ENCODE measurements at regions not wholly inside any gene's neighbourhood (a gene's known extent, or its start where the extent isn't known, plus 50 kb on each side); places are given as distances from the start of the nearest gene placed in this dataset.

DNA sequence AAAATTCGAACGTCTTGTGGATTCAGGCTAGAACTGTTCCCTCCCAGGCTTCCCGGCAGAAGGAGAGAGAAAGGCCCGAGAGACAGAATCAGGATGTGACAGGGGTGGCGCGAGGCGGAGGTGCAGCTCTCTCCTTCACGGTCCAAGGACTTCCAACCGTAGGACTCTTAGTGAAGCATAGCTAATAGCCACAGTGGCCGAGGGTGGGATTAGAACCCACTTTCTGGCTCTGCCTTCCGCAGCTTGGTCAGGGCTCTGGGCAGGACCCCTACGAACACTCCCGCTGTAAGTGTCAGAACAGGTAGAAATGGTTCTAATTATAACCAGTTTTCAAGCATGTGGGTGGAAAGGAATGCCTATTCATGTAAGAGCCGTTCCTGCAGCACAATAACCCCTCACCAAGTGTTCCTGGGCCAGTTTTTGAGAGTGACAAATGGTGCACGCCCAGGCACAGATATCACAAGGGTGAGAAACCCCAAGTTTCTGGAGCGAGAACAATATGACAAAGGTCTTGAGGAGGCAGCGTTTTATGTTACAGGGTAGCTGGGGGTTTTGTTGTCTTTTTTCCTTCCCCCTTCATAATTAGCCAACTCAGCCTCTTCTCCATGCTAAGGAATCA, 86.4 kb downstream of the SYF2 start:
- Histone ChIP-seq H3K4me2 (ENCODE audit: low read depth, low read length) (no peak overlapping the region), H3K27ac (ENCODE audit: low read length) (no peak overlapping the region), H3K4me3 (ENCODE audit: low read length) (no peak overlapping the region), H3K79me2 (ENCODE audit: low read length) (no peaks in the 10 kb centered on the region), H3K36me3 (replicated peaks; ENCODE audit: insufficient read depth, low read length) (no peaks in the 10 kb centered on the region), H3K9me2 (replicated peaks; ENCODE audit: insufficient read depth, low read length) (no peaks in the 10 kb centered on the region), H2AFZ (ENCODE audit: low read length) (no peak overlapping the region), H3K9me3 (replicated peaks; ENCODE audit: insufficient read depth, low read length) (no peaks in the 10 kb centered on the region), H3K9ac (ENCODE audit: low read length) (no peak overlapping the region), H3F3A (ENCODE audit: insufficient read depth, low read length) (no peaks in the 10 kb centered on the region), H3K27me3 (replicated peaks; ENCODE audit: insufficient read depth, low read length) (no peaks in the 10 kb centered on the region), H3K4me1 (ENCODE audit: low read length) (no peaks in the 10 kb centered on the region), H4K20me1 (ENCODE audit: insufficient read depth, low read length) (no peaks in the 10 kb centered on the region)
- TF ChIP-seq EZH2phosphoT487 (IDR thresholded peaks at IDR 0.05; ENCODE audit: low read length) (no peak), EZH2 (optimal IDR thresholded peaks at IDR 0.05; ENCODE audit: low read depth, low read length) (no peak)
- TF ChIP-seq, protein P1, sequence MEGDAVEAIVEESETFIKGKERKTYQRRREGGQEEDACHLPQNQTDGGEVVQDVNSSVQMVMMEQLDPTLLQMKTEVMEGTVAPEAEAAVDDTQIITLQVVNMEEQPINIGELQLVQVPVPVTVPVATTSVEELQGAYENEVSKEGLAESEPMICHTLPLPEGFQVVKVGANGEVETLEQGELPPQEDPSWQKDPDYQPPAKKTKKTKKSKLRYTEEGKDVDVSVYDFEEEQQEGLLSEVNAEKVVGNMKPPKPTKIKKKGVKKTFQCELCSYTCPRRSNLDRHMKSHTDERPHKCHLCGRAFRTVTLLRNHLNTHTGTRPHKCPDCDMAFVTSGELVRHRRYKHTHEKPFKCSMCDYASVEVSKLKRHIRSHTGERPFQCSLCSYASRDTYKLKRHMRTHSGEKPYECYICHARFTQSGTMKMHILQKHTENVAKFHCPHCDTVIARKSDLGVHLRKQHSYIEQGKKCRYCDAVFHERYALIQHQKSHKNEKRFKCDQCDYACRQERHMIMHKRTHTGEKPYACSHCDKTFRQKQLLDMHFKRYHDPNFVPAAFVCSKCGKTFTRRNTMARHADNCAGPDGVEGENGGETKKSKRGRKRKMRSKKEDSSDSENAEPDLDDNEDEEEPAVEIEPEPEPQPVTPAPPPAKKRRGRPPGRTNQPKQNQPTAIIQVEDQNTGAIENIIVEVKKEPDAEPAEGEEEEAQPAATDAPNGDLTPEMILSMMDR (IDR thresholded peaks at IDR 0.05; ENCODE audit: low read length), result no peak
- DNase-seq, result no peak

DNA sequence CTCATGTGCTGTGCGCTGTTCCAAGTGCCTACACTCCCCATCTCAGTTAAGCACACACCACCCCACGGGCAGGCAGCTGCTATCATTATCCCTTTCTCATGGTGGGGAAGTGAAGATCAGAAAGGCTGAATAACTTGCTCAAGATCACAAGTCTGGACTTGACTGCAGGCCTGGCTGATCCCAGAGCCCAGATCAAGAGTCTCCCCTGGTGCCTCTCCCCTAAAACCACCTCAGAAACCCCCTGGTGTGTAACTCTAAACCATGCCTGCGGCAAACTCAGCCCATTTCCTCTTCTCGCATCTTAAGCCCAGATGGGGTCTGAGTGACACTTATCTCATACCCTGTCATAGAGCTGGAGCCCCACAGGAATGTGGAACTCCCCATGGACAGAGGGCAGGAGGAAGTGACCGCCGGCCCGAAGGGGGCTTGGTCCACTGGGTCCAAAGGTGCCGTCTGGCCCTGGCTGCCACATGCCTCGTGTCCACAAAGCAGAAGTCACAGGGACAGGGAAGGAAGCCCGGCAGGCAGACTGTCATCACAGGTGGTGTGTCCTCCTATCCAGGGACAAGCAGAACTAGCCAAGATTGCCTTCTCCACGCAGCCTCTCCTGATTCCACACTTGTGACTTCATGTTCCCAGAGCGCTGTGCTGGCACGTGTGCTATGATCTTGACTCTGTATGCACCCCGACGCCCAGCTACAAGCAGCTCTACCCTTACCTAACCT, 92.1 kb downstream of the SYF2 start:
- Histone ChIP-seq H3K9ac (ENCODE audit: low read length) (no peak overlapping the region), H3K9me3 (replicated peaks; ENCODE audit: insufficient read depth, low read length) (no peaks in the 10 kb centered on the region), H3K27ac (ENCODE audit: low read length) (no peak overlapping the region), H4K20me1 (ENCODE audit: insufficient read depth, low read length) (no peaks in the 10 kb centered on the region), H3K4me2 (ENCODE audit: low read depth, low read length) (no peak overlapping the region), H3K4me3 (ENCODE audit: low read length) (no peak overlapping the region), H3F3A (ENCODE audit: insufficient read depth, low read length) (no peaks in the 10 kb centered on the region), H3K4me1 (ENCODE audit: low read length) (no peaks in the 10 kb centered on the region), H3K79me2 (ENCODE audit: low read length) (no peaks in the 10 kb centered on the region), H2AFZ (ENCODE audit: low read length) (no peak overlapping the region), H3K9me2 (replicated peaks; ENCODE audit: insufficient read depth, low read length) (no peaks in the 10 kb centered on the region), H3K36me3 (replicated peaks; ENCODE audit: insufficient read depth, low read length) (no peaks in the 10 kb centered on the region), H3K27me3 (replicated peaks; ENCODE audit: insufficient read depth, low read length) (peaks cover 4% of the 10 kb centered on the region; the same call in 1 of the 2 replicates)
- DNase-seq, result no peak
- TF ChIP-seq EZH2phosphoT487 (IDR thresholded peaks at IDR 0.05; ENCODE audit: low read length) (no peak), EZH2 (optimal IDR thresholded peaks at IDR 0.05; ENCODE audit: low read depth, low read length) (no peak)
- TF ChIP-seq, protein P1 (IDR thresholded peaks at IDR 0.05; ENCODE audit: low read length), result no peak

DNA sequence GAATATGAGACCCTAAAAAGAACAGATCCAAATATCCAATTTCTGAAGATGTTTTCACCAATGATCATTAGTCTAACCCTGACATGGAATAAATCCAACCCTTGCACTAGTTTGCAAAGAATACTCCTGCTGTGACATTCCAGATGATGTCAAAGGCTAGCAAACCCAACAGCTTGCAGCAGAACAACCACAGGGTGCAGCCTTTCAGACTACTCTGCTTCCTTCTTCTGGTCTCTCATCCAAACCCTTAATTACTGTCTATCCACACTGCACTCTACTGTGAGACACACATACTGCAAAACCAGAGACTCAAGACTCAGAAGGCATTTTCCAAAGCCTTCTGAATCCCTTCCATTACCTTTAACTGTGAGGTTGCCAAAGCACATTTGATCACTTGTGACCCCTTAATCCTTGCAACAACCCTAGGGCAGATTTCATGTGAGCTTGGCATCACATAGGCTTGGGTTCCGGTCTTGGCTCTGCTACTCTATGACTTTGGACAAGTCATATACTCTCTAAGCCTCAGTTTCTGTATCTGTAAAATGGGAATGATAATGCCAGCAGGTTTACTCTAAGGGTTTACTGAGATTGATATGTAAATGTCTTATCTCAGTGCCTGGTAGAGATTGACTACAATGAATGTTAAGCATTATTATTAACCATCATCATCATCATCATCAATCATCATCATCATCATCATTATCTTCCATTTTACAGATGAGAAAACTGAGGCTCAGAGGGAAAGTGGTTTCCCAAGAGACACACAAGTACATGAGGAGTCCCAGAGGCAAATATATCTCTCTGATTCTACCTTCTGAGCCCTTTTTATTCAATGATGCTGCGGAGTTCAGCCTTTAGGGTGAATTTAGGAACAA, 94.5 kb downstream of the SYF2 start:
- Histone ChIP-seq H3F3A (ENCODE audit: insufficient read depth, low read length) (no peaks in the 10 kb centered on the region), H3K9ac (ENCODE audit: low read length) (no peak overlapping the region), H4K20me1 (ENCODE audit: insufficient read depth, low read length) (no peaks in the 10 kb centered on the region), H3K9me3 (replicated peaks; ENCODE audit: insufficient read depth, low read length) (no peaks in the 10 kb centered on the region), H3K9me2 (replicated peaks; ENCODE audit: insufficient read depth, low read length) (no peaks in the 10 kb centered on the region), H3K27ac (ENCODE audit: low read length) (no peak overlapping the region), H3K36me3 (replicated peaks; ENCODE audit: insufficient read depth, low read length) (no peaks in the 10 kb centered on the region), H3K4me2 (ENCODE audit: low read depth, low read length) (no peak overlapping the region), H3K27me3 (replicated peaks; ENCODE audit: insufficient read depth, low read length) (peaks cover 4% of the 10 kb centered on the region; the same call in 1 of the 2 replicates), H3K4me1 (ENCODE audit: low read length) (no peaks in the 10 kb centered on the region), H2AFZ (ENCODE audit: low read length) (no peak overlapping the region), H3K79me2 (ENCODE audit: low read length) (no peaks in the 10 kb centered on the region), H3K4me3 (ENCODE audit: low read length) (no peak overlapping the region)
- no peak for DNase-seq
- TF ChIP-seq, protein P1 (IDR thresholded peaks at IDR 0.05; ENCODE audit: low read length), result no peak
- TF ChIP-seq EZH2phosphoT487 (IDR thresholded peaks at IDR 0.05; ENCODE audit: low read length) (no peak), EZH2 (optimal IDR thresholded peaks at IDR 0.05; ENCODE audit: low read depth, low read length) (no peak)

Data from MM.1S (cell line).